ENCODE measurements at regions not wholly inside any gene's neighbourhood (a gene's known extent, or its start where the extent isn't known, plus 50 kb on each side); places are given as distances from the start of the nearest gene placed in this dataset.

DNA sequence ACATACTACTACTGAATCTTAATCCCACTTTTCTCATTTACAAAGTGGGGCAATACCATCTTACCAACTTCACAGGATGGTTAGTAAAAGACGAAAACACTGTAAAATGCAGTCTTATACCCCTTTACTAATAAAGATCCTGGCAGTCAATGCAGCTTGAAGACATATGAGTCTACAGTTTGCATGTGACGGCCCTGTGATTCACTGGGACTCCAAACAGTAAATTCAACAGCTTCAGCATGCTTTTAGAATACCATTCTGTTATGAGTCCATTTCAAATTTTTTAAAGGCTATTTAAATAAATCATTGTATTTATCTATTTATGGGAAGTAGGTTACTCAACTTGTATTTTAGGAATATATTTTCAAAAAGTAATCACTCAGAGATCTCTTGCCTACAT is 629.1 kb downstream of the LIG4 start:
- H3K4me3 ChIP-seq (ENCODE audit: low read depth, low read length) = no peak overlapping the region

DNA sequence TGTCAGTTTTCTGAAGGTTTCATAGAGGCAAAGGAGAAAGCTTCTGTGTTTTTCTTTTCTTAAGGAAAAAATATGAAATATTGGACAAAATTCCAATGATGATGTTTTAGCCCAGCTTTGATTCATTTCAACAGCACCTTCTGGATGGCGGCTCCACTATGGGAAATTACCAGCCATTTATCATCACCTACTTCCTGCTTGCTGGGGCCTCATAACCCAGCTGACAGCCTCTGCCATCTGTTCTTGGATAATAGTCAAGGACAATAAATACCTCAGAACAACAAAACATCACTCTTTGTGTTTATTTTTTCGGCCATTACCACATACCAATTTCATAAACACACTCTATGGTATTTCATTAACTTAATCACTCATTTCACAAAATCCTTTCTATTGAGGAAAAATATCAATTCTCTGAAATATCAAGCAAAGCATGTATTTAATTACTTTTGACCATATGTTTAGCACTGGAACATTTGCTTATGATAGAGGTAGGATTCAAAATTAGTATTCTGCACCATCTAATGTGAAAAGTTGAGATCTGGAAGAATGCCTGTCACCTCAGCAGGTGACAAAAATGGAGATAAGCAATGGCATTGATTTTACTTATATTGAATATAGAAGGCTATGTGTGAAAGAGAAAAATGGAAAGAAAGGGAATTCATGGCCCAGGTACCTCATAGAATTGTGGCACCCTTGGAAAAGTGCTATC is 629.7 kb downstream of the LIG4 start:
- no peak overlapping the region for H3K4me3 ChIP-seq (ENCODE audit: low read depth, low read length)

DNA sequence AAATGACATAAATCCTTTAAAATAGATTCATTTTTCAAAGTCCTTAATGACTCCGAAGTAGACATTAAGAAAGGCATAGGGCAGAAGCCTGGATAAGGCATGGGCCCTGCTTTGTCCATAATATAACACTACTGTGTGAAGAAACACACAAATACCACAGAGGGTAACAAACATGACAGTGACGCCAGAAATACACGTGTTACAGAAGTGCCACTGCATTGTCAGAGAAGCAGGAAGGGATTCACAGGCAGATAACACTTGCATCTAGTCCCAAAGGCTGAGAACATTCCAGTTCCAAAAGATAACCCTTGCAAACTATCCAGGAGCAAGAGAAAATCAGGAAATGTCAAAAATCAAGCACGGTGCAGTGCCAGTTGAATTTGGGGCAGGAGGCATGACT is 633.2 kb downstream of the LIG4 start:
- no peak overlapping the region for H3K4me3 ChIP-seq (ENCODE audit: low read depth, low read length)

DNA sequence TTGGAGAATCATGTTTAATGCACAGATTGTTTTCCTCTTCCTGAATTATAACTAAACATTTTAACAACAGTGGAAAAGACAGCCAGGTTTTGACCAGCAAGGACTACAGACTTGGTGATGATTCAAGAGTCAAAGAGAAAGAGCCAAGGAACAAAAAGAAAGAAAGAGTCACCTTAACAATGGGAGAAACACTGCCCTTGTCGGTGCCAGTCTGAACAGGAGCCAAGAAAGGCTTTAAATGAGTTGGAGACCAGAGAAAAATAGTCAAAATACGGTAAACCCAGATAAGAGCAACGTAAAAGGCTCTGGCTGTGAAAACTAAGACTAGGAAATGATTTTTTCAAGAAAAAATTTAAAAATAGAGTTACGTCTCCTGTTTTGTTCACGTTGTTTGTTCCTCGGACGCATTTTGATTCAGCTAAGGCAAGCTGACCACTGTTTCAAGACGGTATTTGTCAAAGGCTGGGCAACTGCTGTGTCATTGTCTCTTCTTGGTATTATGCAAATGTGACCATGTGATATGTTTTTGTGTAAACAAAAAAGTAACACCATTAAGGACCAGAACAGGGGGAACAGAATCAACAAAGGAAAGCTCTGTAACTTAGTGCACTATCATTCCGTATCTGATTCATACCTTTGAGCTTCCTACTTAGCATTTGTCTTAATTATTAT is 634.5 kb downstream of the LIG4 start:
- H3K4me3 ChIP-seq (ENCODE audit: low read depth, low read length) = no peak overlapping the region

DNA sequence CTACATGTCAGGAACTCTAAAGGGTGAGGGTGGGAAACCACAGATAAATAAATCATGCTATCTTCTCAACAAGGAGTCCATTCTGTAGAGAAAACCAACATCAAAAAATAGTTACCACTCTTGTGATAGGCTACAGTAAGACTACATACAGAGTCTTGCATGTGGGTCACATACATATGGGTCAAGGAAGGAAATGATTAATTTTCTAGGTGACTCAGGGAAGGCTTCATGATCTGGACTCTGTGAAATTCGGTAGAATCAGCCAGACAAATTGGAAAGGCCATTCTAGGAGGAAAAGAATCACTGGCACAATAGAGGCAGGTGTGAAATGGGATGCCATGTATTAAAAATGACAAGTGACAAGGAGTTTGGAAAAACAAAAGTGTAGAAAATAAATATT is 638.9 kb downstream of the LIG4 start:
- H3K4me3 ChIP-seq (ENCODE audit: low read depth, low read length) = no peak overlapping the region

DNA sequence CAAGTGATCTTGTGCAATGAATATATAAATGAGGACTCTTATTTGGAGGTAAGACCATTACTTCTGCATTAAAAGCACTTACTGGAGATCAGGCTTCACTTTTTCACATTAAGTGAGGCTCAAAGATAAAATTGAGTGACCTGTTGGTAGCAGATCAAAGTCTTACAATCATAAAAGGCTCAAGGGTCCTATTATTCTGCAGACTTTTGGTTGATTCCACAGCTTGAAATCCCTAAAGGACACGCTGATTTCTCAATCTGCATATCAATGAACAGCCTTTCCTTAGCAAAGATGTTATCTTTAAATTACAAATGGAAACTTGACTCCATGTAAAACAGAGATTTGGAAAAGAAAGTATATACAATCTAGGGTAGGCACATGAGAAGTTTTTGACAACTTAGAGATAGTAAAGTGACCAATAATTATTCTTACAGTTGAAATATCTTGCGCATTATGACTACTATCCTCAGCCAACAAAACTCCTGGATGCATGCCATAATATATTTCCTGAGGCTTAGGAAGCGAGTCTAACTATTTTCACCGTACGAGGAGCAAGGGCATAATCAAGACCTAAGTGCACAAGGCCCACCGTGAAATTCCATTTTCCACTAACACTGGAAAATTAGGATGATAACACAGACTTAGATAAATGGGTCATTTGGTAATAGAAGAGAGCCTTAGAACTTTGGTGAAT is 640.7 kb downstream of the LIG4 start:
- no peak overlapping the region for H3K4me3 ChIP-seq (ENCODE audit: low read depth, low read length)

DNA sequence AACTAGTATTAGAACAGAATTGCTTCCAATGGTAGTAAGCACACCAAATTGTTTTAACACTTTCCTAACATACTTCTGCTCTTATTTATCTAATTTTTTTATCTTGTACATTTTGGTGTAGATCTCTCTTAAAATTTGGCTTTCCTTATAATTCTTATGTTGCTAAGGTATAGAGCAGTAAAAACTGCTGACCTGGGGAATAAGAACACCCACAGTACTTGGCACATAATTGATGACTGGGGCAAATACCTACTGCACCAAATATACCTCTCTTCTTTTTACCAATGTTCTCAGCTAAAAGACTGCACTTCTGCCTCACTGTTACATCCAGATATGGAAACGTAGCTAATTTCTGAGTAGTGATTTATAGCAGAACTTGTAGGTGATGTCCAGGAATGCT is 642.2 kb downstream of the LIG4 start:
- H3K4me3 ChIP-seq (ENCODE audit: low read depth, low read length) = no peak overlapping the region

DNA sequence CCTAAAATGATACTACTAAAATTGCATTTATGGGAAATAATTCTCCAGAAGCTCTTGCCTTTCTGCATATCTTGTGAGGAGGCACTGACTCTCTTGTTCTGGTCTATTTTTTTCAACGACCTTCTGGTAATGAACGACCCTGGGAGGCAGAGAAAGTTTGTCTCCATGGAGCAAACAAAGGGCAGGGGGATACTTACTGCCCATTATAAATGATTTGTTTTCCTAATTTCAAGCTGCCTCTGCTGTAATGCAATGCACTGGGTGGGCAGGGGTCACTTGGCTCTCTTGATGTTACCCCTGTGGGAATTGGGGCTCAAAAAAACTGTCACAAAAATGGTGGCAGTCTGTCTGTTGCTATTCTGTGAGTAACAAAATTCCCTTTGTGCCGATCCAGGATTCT is 643.2 kb downstream of the LIG4 start:
- H3K4me3 ChIP-seq (ENCODE audit: low read depth, low read length) = no peak overlapping the region

DNA sequence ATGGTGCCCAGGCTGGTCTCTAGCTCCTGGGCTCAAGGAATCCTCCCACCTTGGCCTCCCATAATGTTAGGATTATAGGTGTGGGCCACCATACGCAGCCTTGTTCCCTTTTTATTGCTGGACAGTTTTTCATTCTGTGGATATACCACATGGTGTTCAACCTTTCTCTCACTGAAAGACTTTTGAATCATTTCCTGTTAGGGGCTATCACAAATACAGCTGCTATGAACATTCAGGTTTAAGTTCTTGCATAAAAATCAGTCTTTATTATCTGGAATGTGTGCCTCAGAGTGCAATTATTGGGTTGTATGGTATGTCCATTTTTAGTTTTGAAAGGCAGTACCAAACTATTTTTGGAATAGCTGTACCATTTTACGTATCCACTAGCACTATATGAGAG is 647.2 kb downstream of the LIG4 start:
- H3K4me3 ChIP-seq (ENCODE audit: low read depth, low read length) = no peak overlapping the region

DNA sequence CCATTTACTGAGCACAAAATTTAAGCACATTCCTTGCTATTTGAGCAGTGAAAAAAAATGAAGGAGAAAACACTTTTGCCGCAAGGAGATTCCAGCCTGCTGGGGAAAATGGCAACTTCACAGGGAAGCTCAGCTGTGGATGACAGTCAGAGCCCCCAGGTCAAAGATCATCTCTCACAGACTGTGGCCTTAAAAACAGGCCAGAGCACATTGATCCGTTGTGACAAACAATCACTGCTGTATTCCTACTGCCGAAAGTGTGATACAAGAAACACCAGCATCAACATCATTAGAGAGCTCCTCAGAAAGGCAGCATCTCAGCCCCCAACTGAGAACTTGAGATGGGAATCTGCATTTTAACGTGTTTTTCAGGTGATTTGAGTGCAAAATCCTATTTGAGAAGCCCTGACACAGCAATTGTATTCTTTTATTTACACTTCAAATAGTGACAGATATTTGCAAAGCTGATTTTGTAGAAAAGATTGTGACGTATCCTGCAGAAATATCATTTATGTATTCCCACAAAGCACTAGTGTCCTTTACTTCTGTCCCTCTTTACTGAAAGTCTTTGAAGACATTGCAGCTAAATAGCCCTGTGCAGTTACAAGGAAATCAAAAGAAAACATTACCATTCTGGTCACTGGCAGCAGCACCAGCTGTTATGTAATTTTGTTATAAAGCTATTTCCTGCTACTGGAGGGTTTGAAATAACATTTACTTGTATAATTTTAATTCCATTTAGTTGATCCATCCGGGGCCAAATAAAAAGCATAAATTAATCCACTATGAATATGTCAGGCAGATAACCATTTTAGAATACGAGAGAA is 652.0 kb downstream of the LIG4 start:
- H3K4me3 ChIP-seq (ENCODE audit: low read depth, low read length) = no peak overlapping the region

DNA sequence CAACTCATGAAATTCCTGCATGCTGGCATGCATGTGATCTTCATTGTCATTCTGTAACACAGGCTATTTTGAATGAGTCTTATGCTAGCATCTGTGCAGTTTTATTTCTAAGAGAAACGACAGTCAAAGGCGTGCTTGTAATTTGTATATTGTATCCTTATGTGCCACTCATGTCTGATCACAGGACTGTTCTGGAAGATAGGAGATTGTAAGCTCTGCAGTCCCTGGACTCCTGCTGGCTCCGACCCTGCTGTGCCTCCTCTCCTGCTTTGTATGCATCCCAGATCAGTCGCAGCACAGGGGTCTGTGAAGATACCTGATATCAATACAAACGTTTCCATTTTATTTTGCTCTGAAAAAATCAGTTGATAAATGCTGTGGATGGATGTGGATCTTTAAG is 653.1 kb downstream of the LIG4 start:
- no peak overlapping the region for H3K4me3 ChIP-seq (ENCODE audit: low read depth, low read length)

DNA sequence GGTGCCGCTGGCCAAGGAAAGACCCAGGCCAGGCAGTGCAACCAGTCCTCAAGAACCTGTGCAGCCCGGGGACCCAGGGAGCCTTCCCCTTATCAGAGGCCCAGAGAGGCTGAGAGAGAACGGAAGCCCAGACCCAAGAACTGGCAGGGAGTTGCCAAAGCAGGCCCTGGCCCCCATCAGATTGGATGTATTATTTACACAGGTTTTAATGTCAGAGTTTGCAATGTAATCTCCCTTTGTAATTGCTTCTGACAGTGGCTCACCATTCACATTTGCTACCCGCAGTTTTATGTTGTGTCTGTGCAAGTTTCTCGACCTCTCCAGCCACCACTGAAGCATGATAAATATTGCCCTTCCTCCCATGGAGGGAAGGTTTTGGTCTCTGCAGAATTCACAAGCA is 660.9 kb downstream of the LIG4 start:
- no peak overlapping the region for H3K4me3 ChIP-seq (ENCODE audit: low read depth, low read length)

DNA sequence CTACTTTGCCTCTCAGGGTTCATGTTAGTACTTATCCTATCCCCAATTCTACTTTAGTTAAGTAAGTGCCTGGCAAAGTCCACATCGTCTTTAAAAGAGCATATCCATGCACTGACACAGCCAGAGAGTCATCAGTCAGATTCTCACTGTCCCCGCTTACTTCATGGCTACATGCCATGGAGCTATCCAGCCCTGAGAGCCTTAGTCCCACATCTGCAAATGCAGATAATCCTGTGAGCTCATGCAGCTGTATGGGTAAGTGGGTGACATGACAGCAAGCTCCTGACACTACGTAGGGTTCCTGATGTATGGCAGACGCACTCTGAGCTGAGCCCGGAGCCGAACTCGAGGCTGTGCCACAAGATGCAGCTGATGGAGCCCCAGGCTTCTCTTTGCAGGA is 661.5 kb downstream of the LIG4 start:
- H3K4me3 ChIP-seq (ENCODE audit: low read depth, low read length) = no peak overlapping the region

DNA sequence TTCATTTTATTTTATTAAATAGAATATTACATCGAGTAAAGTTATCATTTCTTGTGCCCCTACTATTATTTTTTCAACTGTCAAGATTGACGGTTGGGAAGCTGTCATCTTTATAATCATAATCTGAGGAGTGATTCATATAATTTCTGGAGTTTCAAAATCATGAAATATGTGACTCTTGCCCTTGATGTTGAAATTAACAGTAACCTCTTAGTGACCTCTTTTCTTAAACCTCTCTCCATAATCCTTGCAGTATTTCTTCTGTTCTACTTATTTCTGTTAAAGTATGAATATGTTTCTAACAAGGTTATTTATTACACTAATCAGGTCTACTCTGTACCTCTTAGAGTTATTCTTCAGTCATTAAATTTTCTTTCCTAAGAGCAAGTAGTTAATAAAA is 663.8 kb downstream of the LIG4 start:
- no peak overlapping the region for H3K4me3 ChIP-seq (ENCODE audit: low read depth, low read length)

DNA sequence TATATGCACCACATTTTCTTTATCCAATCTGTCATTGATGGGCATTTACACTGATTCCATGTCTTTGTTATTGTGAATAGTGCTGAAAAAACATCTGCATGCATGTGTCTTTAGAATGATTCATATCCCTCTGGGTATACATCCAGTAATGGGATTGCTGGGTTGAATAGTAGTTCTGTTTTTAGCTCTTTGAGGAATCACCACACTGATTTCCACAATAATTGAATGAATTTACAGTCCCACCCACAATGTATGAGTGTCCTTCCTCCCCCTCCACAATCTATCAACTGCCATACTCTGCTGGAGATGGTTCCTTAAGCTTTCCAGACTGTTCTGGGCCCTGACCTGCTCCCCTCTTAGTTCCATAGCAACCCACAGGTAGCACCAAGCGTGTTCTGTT is 667.0 kb downstream of the LIG4 start:
- no peak overlapping the region for H3K4me3 ChIP-seq (ENCODE audit: low read depth, low read length)

DNA sequence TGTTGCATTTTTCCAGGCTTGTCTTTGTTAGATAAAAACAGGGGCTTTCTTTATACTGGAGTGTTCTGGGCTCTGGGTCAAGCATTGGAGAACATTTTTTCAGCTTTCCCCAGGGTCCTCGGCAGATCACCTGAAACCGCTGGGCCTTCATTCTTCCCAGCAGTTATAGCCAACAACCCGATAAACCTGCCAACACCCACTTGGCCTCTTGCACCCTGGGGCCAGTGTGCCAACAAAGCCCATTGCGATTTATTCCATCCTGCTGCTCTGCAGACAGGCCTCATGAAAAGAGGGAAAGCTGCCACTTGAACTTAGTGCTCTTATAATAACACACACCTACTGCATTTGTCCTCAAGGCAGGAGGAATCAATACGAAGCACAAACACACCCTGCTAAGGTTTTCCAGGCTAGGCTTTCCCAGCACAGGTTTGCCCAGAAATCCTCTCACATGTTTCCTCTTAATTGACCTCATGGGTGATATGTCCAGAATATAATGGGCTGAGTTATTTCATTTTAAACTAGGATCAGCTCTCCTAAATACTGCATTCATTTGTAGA is 669.3 kb downstream of the LIG4 start:
- no peak overlapping the region for H3K4me3 ChIP-seq (ENCODE audit: low read depth, low read length)

DNA sequence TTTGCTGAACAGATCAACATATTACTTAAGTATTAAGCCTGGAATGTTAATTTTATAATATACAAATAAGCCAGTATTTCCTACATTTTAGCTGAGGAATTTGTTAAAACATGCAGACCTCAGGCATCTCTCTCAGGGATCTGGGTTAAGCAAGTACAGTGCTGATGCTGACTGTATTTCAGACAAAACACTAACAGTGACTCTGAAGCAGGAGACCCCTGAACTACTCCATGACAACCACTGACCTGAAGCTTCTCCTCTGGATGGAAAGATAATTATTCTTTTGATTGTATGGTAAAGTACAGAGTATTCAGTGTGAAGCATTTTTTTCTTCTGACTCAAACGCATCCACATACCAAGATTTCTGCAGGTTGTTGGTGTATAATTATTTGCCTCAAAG is 680.8 kb downstream of the LIG4 start:
- H3K4me3 ChIP-seq (ENCODE audit: low read depth, low read length) = no peak overlapping the region

DNA sequence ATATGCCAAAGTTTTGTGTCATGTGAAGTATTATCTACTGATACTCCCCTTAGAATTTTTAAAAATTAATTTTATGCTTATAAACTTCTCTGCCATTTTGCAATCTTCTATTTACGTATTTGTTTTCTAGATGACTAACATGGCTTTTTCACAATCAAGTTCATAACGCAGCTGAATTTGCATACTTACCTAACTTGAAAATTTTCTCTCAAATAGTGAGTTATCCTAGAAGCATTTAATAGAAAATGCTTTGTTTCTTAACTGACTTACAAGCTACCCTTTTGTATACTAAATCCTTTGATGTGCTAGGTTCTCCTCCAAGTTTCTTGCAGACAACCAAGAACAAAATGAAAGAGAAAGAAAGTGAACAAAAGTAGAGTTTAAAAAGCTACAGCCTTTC is 683.5 kb downstream of the LIG4 start:
- H3K4me3 ChIP-seq (ENCODE audit: low read depth, low read length) = no peak overlapping the region

DNA sequence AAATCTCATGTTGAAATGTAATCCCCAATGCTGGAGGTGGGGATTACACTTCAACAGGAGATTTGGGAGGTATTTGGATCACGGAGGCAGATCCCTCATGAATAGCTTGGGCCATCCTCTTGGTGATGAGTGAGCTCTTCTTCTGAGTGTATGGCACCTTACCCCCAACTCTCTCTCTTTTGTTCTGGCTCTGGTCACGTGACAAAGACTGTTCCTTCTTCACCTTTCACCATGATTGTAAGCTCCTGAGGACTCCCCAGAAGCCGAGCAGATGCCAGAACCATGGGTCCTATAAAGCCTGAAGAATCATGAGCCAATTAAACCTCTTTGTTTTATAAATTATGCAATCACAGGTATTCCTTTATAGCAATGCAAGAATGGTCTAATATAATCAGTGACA is 684.2 kb downstream of the LIG4 start:
- H3K4me3 ChIP-seq (ENCODE audit: low read depth, low read length) = no peak overlapping the region

DNA sequence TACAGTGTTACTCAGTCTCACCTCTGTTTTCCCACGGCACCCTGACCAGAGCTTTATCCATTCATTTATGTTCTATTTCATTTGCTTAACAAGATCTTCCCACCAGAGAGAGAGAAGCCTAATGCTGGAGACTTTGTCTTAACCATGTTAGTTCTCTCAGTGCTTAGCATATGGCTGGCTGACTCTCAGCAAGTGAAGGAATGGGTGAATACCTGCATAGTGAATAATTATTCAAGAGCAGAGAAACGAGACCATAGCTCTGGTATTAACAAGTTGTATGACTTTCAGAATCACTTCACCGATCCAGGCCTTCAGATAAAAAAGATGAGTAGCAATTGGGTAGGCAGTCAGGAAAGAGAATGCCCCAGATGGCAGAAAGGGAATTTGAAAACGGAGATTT is 686.3 kb downstream of the LIG4 start:
- no peak overlapping the region for H3K4me3 ChIP-seq (ENCODE audit: low read depth, low read length)

DNA sequence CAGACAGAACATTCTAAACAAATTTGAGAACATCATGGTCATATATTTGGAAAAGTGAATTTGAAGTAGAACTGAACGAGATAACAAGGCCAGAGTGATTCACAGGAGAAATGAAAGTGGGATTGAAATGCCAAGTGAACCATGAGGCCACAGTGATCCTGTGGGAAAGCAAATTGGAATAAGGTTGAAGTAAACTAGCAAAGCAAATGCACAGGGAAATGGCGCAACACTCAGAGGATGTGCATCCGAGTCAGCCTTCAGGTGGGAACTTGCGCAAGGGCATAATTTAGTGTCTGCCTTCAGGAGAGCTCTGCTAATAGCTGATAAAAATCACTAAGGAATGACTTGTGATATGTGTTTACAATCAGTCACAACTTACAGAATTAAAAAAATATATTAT is 696.6 kb downstream of the LIG4 start:
- H3K4me3 ChIP-seq (ENCODE audit: low read depth, low read length) = no peak overlapping the region

Data from iPS-11a (cell line).